Globus pallidus (tissue), 1 donor: ENCODE measurements at regions not wholly inside any gene's neighbourhood (a gene's known extent, or its start where the extent isn't known, plus 50 kb on each side); places are given as distances from the start of the nearest gene placed in this dataset.
"Not testable (repeated sequence)": the region's sequence is repeated elsewhere in the genome, so short reads cannot be mapped to it uniquely, and the experiment has no call there.

ENCODE experiments used
- DNase-seq: peaks from one replicate; pipeline ENCODE4 v3.0.0-alpha.2; 2015; ENCODE audit warnings: low spot score

GRCh38 chr2:185644828-185645227, 93.8 kb upstream of the FSIP2 start:
- DNase-seq = no peak

DNA sequence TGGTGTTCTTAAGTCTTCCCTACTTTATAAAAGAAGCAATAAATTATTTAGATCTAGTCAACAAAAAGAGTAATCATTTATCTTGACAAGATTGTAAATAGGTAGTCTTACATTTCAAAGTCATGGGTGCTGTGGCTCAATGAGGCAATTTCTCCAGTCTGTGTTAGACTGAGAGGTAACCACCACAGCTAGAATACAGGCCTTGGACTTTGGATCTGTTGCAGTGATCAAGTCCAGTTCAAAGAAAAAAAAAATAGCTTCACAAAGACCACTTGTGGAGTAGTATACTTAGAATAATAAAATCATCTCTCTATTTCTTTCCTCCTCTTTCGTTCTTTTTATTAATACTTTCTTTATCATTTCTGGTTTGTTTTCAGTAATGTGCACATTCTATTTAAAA, 93.1 kb upstream of the FSIP2 start:
- DNase-seq = no peak

- no peak for DNase-seq
These were observed 79.9 kb upstream of the FSIP2 start for GRCh38 chr2:185658750-185659149.

DNA sequence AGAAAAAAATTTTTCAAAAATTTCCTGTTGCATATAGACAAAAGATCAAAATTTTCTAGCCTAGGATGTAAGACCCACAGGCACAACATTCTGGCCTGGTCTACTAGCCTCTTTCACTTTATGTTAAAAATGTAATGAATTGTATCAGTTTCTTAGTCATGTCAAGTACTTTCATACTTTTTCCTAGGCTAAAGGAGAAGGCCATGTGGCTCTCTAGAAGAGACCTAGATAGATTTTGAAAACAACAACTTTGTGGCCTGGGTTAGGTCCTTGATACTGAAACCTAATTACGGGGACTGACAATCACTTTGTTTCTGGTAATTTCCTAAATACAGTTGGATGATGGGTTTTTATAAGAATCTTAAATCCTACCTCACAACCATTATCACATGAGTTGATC, 74.8 kb upstream of the FSIP2 start:
- no peak for DNase-seq

DNA sequence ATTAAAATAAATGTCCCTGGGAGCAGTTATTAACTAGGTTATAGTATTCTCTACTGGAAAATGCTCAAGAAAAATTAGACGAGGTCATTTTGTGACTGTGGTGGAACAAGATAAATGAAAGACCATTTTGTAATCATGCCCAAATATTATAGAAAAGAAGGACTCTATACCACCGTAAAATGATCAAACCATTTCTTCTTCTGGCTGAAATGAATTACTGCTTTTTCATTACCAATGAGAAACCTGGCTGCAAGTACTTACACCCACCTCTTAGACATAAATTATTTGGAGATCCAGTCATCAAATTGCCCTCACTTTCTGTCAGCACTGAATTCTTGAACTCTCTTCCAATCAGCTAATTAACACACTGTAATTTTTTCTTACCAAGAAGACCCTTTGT, 74.2 kb upstream of the FSIP2 start:
- no peak for DNase-seq

DNA sequence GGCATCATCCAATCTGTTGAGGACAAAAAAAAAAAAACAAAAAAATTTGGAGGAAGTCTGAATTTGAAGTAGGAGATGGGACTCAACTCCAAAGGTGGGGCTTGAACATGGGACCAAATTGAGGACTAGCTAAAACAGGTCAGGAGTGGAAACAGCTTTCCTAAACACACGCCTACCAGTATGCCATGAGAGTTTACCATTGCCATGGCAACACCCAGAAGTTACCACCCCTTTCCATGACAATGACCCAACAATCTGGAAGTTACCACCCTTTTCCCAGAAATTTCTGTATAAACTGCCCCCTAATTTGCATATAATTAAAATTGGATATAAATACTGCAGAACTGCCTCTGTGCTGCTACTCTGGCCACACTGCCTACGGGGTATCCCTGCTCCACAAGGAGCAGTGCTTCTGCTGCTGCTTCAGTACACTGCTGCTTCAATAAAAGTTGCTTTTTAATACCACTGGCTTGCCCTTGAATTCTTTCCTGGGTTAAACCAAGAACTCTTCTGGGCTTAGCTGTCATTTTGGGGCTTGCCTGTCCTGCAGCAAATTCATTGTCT, 73.3 kb upstream of the FSIP2 start:
- no peak for DNase-seq

DNA sequence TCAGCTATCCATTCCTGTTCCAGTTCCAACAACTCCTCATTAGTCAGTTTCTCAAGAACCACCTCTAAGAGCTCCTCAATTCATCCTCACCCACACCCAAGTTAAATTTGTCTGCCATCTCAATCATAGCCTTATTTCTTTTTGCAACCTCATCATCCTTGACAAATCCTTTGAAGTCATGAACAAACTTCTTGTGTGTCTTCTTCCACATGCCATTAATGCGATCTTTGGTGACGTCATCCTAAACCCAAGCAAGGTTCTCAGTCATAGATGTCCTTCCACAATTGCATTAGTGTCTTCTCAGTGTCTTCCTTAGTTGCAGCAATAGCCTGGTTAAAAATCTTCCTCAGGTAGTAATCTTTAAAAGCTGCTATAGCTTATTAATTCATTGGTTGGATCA, 71.2 kb upstream of the FSIP2 start:
- no peak for DNase-seq

GRCh38 chr2:185668710-185669109, 69.9 kb upstream of the FSIP2 start:
- no peak for DNase-seq

- no peak for DNase-seq
These were observed 64.4 kb upstream of the FSIP2 start for GRCh38 chr2:185674232-185674631.

- DNase-seq = no peak
These were observed 62.3 kb upstream of the FSIP2 start for GRCh38 chr2:185676316-185676715.

DNA sequence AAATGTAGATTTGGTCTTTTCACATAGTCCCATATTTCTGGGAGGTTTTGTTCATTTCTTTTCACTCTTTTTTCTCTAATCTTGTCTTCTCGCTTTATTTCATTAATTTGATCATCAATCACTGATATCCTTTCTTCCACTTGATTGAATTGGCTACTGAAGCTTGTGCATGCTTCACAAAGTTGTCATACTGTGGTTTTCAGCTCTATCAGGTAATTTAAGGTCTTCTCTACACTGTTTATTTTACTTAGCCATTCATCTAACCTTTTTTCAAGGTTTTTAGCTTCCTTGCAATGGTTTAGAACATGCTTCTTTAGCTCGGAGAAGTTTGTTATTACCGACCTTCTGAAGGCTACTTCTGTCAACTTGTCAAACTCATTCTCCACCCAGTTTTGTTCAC, 51.6 kb upstream of the FSIP2 start:
- not testable (repeated sequence) for DNase-seq

DNA sequence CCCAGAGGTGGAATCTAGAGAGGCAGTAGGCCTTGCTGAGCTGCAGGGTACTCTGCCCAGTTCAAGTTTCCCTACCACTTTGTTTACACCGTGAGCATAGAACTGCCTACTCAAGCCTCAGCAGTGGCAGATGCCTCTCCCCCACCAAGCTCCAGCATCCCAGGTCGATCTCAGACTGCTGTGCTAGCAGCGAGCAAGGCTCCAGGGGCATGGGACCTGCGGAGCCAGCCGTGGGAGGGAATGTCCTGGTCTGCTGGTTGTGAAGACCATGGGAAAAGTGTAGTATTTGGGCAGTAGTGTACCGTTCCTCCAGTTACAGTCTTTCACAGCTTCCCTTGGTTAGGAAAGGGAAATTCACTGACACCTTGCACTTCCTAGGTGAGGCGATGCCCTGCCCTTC, 50.6 kb upstream of the FSIP2 start:
- DNase-seq = no peak
